Iris pigment epithelial cell (primary cell): ENCODE measurements at regions not wholly inside any gene's neighbourhood (a gene's known extent, or its start where the extent isn't known, plus 50 kb on each side); places are given as distances from the start of the nearest gene placed in this dataset.

ENCODE experiments used
- DNase-seq: peaks from one replicate; pipeline ENCODE4 v3.0.0-alpha.2; 2011; ENCODE audit warnings: low read depth

GRCh38 chr2:146130290-146130689 lies 1610.4 kb upstream of the ZEB2 start:
- no peak for DNase-seq

- peak; percentile 41 for DNase-seq
Observed at GRCh38 chr2:146129231-146129630, 1609.3 kb upstream of the ZEB2 start.

GRCh38 chr2:146128216-146128615 lies 1608.3 kb upstream of the ZEB2 start:
- DNase-seq: no peak

GRCh38 chr2:146125551-146125950 lies 1605.6 kb upstream of the ZEB2 start:
- no peak for DNase-seq

GRCh38 chr2:146124741-146125140 lies 1604.8 kb upstream of the ZEB2 start:
- peak; percentile 87 for DNase-seq

- DNase-seq: peak; percentile 55
Observed at GRCh38 chr2:146123714-146124113, 1603.8 kb upstream of the ZEB2 start.

GRCh38 chr2:146123256-146123655 lies 1603.3 kb upstream of the ZEB2 start:
- DNase-seq: peak; percentile 49

GRCh38 chr2:146119586-146119985 lies 1599.7 kb upstream of the ZEB2 start:
- DNase-seq: no peak

- peak; percentile 70 for DNase-seq
Observed at GRCh38 chr2:146108993-146109392, 1589.1 kb upstream of the ZEB2 start.

GRCh38 chr2:146094185-146094584 lies 1574.3 kb upstream of the ZEB2 start:
- no peak for DNase-seq

GRCh38 chr2:146081459-146081858 lies 1561.5 kb upstream of the ZEB2 start:
- DNase-seq: no peak

GRCh38 chr2:146080925-146081324 lies 1561.0 kb upstream of the ZEB2 start:
- DNase-seq: no peak

GRCh38 chr2:146079216-146079615 lies 1559.3 kb upstream of the ZEB2 start:
- DNase-seq: peak; percentile 33

- DNase-seq: peak; percentile 4
Observed at GRCh38 chr2:146077156-146077555, 1557.2 kb upstream of the ZEB2 start.

GRCh38 chr2:146068051-146068450 lies 1548.1 kb upstream of the ZEB2 start:
- peak; percentile 66 for DNase-seq

- no peak for DNase-seq
Observed at GRCh38 chr2:146048141-146048540, 1528.2 kb upstream of the ZEB2 start.

GRCh38 chr2:146041274-146041910 lies 1521.5 kb upstream of the ZEB2 start:
- DNase-seq: no peak

- no peak for DNase-seq
Observed at GRCh38 chr2:146040051-146040450, 1520.1 kb upstream of the ZEB2 start.

GRCh38 chr2:146038014-146038413 lies 1518.1 kb upstream of the ZEB2 start:
- no peak for DNase-seq

GRCh38 chr2:146037334-146037870 lies 1517.5 kb upstream of the ZEB2 start:
- DNase-seq: no peak

- no peak for DNase-seq
Observed at GRCh38 chr2:146031158-146031557, 1511.2 kb upstream of the ZEB2 start.

- DNase-seq: no peak
Observed at GRCh38 chr2:146027156-146027555, 1507.2 kb upstream of the ZEB2 start.

- no peak for DNase-seq
Observed at GRCh38 chr2:146025519-146025918, 1505.6 kb upstream of the ZEB2 start.

- DNase-seq: no peak
Observed at GRCh38 chr2:146024212-146024743, 1504.4 kb upstream of the ZEB2 start.
